ENCODE measurements at regions not wholly inside any gene's neighbourhood (a gene's known extent, or its start where the extent isn't known, plus 50 kb on each side); places are given as distances from the start of the nearest gene placed in this dataset.
"Not testable (repeated sequence)": the region's sequence is repeated elsewhere in the genome, so short reads cannot be mapped to it uniquely, and the experiment has no call there.

- TF ChIP-seq CTCF (IDR thresholded peaks at IDR 0.05; ENCODE audit: insufficient read depth, low read length), result no peak
- no peak overlapping the region for H3K4me3 ChIP-seq (ENCODE audit: low read depth, low read length)
- no peak for DNase-seq (ENCODE audit: low read depth)
These were observed 277.8 kb upstream of the MAGEB18 start for GRCh38 chrX:25860322-25860721.

- TF ChIP-seq CTCF (IDR thresholded peaks at IDR 0.05; ENCODE audit: insufficient read depth, low read length), result no peak
- H3K4me3 ChIP-seq (ENCODE audit: low read depth, low read length), result no peak overlapping the region
- DNase-seq (ENCODE audit: low read depth), result peak; percentile 8
These were observed 268.4 kb upstream of the MAGEB18 start for GRCh38 chrX:25869761-25870160.

- H3K4me3 ChIP-seq (ENCODE audit: low read depth, low read length), result no peak overlapping the region
- DNase-seq (ENCODE audit: low read depth), result peak; percentile 2
- no peak for TF ChIP-seq CTCF (IDR thresholded peaks at IDR 0.05; ENCODE audit: insufficient read depth, low read length)
These were observed 265.4 kb upstream of the MAGEB18 start for GRCh38 chrX:25872786-25873185.

GRCh38 chrX:25873196-25873595 lies 264.9 kb upstream of the MAGEB18 start:
- H3K4me3 ChIP-seq (ENCODE audit: low read depth, low read length), result no peak overlapping the region
- TF ChIP-seq CTCF (IDR thresholded peaks at IDR 0.05; ENCODE audit: insufficient read depth, low read length), result no peak
- peak; percentile 49 for DNase-seq (ENCODE audit: low read depth)

- DNase-seq (ENCODE audit: low read depth), result no peak
- no peak for TF ChIP-seq CTCF (IDR thresholded peaks at IDR 0.05; ENCODE audit: insufficient read depth, low read length)
- no peak overlapping the region for H3K4me3 ChIP-seq (ENCODE audit: low read depth, low read length)
These were observed 259.3 kb upstream of the MAGEB18 start for GRCh38 chrX:25878806-25879205.

GRCh38 chrX:25882503-25882902 lies 255.6 kb upstream of the MAGEB18 start:
- not testable (repeated sequence) for H3K4me3 ChIP-seq (ENCODE audit: low read depth, low read length); DNase-seq (ENCODE audit: low read depth)

GRCh38 chrX:25897758-25898157 lies 240.4 kb upstream of the MAGEB18 start:
- no peak for DNase-seq (ENCODE audit: low read depth)
- no peak for TF ChIP-seq CTCF (IDR thresholded peaks at IDR 0.05; ENCODE audit: insufficient read depth, low read length)
- H3K4me3 ChIP-seq (ENCODE audit: low read depth, low read length), result no peak overlapping the region

GRCh38 chrX:25905728-25906127 lies 232.4 kb upstream of the MAGEB18 start:
- not testable (repeated sequence) for H3K4me3 ChIP-seq (ENCODE audit: low read depth, low read length); DNase-seq (ENCODE audit: low read depth)

All from fibroblast of the aortic adventitia (primary cell).